H54 (cell line): ENCODE measurements at regions not wholly inside any gene's neighbourhood (a gene's known extent, or its start where the extent isn't known, plus 50 kb on each side); places are given as distances from the start of the nearest gene placed in this dataset.
"Not testable (repeated sequence)": the region's sequence is repeated elsewhere in the genome, so short reads cannot be mapped to it uniquely, and the experiment has no call there.

Experiments used
- DNase-seq: peaks from one replicate; pipeline ENCODE4 v3.0.0; 2011; ENCODE audit warnings: low spot score, mixed read lengths; ENCODE audit not compliant: insufficient read length
- FAIRE-seq: peaks from 3 replicates; lab custom pipeline; 2011; peaks lifted over from hg19 to GRCh38; lab: Jason Lieb, UNC
- POLR2A ChIP-seq: IDR thresholded peaks from 2 replicates; pipeline ENCODE4 v1.6.1; 2011; ENCODE audit warnings: low read depth, mild to moderate bottlenecking, low read length

GRCh38 chr2:55780697-55781096, 87.1 kb upstream of the PNPT1 start:
- no peak for FAIRE-seq
- DNase-seq = no peak
- TF ChIP-seq POLR2A = no peak

- DNase-seq = peak; percentile 55
- no peak for TF ChIP-seq POLR2A
- peak; percentile 97 for FAIRE-seq
Measured at GRCh38 chr2:55779459-55780421, 86.1 kb upstream of the PNPT1 start.

- TF ChIP-seq POLR2A = no peak
- no peak for DNase-seq
- FAIRE-seq = no peak
Measured at GRCh38 chr2:55776966-55777365, 83.3 kb upstream of the PNPT1 start.

GRCh38 chr2:55776479-55776878, 82.8 kb upstream of the PNPT1 start:
- TF ChIP-seq POLR2A = no peak
- DNase-seq (no peak), FAIRE-seq (no peak)

- no peak for TF ChIP-seq POLR2A
- DNase-seq (no peak), FAIRE-seq (no peak)
Measured at GRCh38 chr2:55775828-55776227, 82.2 kb upstream of the PNPT1 start.

- FAIRE-seq, DNase-seq: not testable (repeated sequence)
Measured at GRCh38 chr2:55773651-55774050, 80.0 kb upstream of the PNPT1 start.

GRCh38 chr2:55772109-55772980, 78.7 kb upstream of the PNPT1 start:
- DNase-seq = no peak
- TF ChIP-seq POLR2A = no peak
- FAIRE-seq = peak; percentile 15

- DNase-seq = peak; percentile 35
- peak; percentile 41 for FAIRE-seq
- TF ChIP-seq POLR2A = no peak
Measured at GRCh38 chr2:55771612-55772011, 78.0 kb upstream of the PNPT1 start.

- FAIRE-seq (no peak), DNase-seq (no peak)
- no peak for TF ChIP-seq POLR2A
Measured at GRCh38 chr2:55768991-55769390, 75.3 kb upstream of the PNPT1 start.

GRCh38 chr2:55766947-55767346, 73.3 kb upstream of the PNPT1 start:
- no peak for TF ChIP-seq POLR2A

GRCh38 chr2:55765708-55766107, 72.1 kb upstream of the PNPT1 start:
- not testable (repeated sequence) for FAIRE-seq, DNase-seq

More at GRCh38 chr2:55766947-55767346, 73.3 kb upstream of the PNPT1 start:
- DNase-seq (no peak), FAIRE-seq (no peak)

GRCh38 chr2:55763721-55764120, 70.1 kb upstream of the PNPT1 start:
- DNase-seq = no peak
- no peak for FAIRE-seq
- TF ChIP-seq POLR2A = no peak

GRCh38 chr2:55761526-55761925, 67.9 kb upstream of the PNPT1 start:
- no peak for TF ChIP-seq POLR2A
- DNase-seq (no peak), FAIRE-seq (no peak)

- DNase-seq (no peak), FAIRE-seq (no peak)
- no peak for TF ChIP-seq POLR2A
Measured at GRCh38 chr2:55761024-55761423, 67.4 kb upstream of the PNPT1 start.

- FAIRE-seq (no peak), DNase-seq (no peak)
- no peak for TF ChIP-seq POLR2A
Measured at GRCh38 chr2:55760125-55760524, 66.5 kb upstream of the PNPT1 start.
